Activated CD8-positive, alpha-beta T cell treated with anti-CD3 and anti-CD28 coated beads for 36 hours (primary cell): ENCODE measurements at regions not wholly inside any gene's neighbourhood (a gene's known extent, or its start where the extent isn't known, plus 50 kb on each side); places are given as distances from the start of the nearest gene placed in this dataset.
"Not testable (repeated sequence)": the region's sequence is repeated elsewhere in the genome, so short reads cannot be mapped to it uniquely, and the experiment has no call there.

Experiments used
- ATAC-seq: fragments of 200-7000 bp; cut with Tn5 transposase; one replicate; pipeline ENCODE4 v1.10.0; 2021; ENCODE audit warnings: mild to moderate bottlenecking, moderate library complexity
- CTCF ChIA-PET: fragments of 350-600 bp; sonication (Branson Sonifier 250); formaldehyde crosslinking; loops from one replicate; lab custom pipeline; 2021; ENCODE audit warnings: antibody characterized with exemption; lab: Charles Lee
- POLR2A ChIA-PET: fragments of 350-600 bp; sonication (Branson Sonifier 250); formaldehyde crosslinking; loops from one replicate; lab custom pipeline; 2021; ENCODE audit warnings: antibody characterized with exemption; lab: Charles Lee
- DNase-seq: peaks from one replicate; pipeline ENCODE4 v3.0.0-alpha.2; 2020
- H3K27ac Mint-ChIP-seq: one replicate; pipeline ENCODE4 v1.8.0; 2021; ENCODE audit warnings: mild to moderate bottlenecking, mixed read lengths
- H3K27me3 Mint-ChIP-seq: one replicate; pipeline ENCODE4 v1.8.0; 2021; ENCODE audit warnings: mixed read lengths
- H3K36me3 Mint-ChIP-seq: one replicate; pipeline ENCODE4 v1.8.0; 2021; ENCODE audit warnings: low read depth, mixed read lengths
- H3K4me1 Mint-ChIP-seq: one replicate; pipeline ENCODE4 v1.8.0; 2021; ENCODE audit warnings: low read depth, mixed read lengths
- H3K4me3 Mint-ChIP-seq: one replicate; pipeline ENCODE4 v1.8.0; 2021; ENCODE audit warnings: mild to moderate bottlenecking, moderate library complexity, mixed read lengths
- H3K9me3 Mint-ChIP-seq: one replicate; pipeline ENCODE4 v1.8.0; 2021; ENCODE audit warnings: mixed read lengths
- intact Hi-C: fragments of 100-400 bp; cut with micrococcal nuclease; formaldehyde crosslinking; loops from one replicate; pipeline ENCODE4 v1.10.0; 2022
- TF ChIP-seq, protein P1 (sequence below): fragments of 200-600 bp; IDR thresholded peaks from one replicate; pipeline ENCODE4 v1.8.0; 2022; ENCODE audit warnings: antibody characterized with exemption, mild to moderate bottlenecking

DNA sequence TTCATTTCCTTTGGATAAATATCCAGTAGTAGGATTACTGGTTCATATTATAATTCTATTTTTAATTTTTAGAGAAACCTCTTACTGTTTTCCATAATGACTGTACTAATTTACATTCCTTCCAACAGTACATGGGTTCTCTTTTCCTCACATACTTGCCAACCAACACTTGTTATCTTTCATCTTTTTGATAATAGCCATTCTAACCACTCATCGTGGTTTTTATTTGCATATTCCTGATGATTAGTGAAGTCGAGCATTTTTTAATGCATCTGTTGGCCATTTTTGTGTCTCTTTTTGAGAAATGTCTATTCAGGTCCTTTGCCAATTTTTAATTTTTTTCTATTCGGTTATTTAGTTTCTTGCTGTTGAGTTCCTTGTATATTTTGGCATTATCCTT lies 457.7 kb upstream of the PDE3A start:
- Mint-ChIP-seq H3K4me1 (peaks cover 6% of the 10 kb centered on the region), H3K9me3 (no peaks in the 10 kb centered on the region), H3K36me3 (no peaks in the 10 kb centered on the region), H3K27me3 (peaks cover 4% of the 10 kb centered on the region), H3K27ac (no peak overlapping the region), H3K4me3 (no peak overlapping the region)
- TF ChIP-seq, protein P1, sequence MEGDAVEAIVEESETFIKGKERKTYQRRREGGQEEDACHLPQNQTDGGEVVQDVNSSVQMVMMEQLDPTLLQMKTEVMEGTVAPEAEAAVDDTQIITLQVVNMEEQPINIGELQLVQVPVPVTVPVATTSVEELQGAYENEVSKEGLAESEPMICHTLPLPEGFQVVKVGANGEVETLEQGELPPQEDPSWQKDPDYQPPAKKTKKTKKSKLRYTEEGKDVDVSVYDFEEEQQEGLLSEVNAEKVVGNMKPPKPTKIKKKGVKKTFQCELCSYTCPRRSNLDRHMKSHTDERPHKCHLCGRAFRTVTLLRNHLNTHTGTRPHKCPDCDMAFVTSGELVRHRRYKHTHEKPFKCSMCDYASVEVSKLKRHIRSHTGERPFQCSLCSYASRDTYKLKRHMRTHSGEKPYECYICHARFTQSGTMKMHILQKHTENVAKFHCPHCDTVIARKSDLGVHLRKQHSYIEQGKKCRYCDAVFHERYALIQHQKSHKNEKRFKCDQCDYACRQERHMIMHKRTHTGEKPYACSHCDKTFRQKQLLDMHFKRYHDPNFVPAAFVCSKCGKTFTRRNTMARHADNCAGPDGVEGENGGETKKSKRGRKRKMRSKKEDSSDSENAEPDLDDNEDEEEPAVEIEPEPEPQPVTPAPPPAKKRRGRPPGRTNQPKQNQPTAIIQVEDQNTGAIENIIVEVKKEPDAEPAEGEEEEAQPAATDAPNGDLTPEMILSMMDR = no peak
- no peak for ATAC-seq
- ChIA-PET POLR2A (no interaction called here), CTCF (no interaction called here)
- intact Hi-C loops = no loop called here
- DNase-seq = no peak

DNA sequence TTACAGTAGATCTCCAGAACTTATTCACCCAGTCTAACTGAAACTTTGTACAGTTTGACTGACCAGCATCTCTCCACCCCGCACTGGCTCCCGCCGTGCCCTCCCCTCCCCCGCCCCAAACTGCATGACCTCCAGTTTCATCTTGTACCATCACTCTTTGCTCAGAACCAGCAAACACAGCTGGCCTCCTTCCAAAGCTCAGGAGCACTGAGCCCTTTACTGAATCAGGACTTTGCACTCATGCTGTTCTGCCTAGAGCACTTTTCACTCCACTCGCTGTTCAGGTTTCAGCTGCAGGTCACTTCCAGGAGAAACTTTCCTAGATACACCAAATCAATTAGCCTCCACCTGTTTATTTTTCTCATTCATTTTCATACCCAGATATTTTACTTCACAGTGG lies 455.3 kb upstream of the PDE3A start:
- peaks cover 6% of the 10 kb centered on the region for H3K4me1 Mint-ChIP-seq
- ChIA-PET POLR2A (no interaction called here), CTCF (no interaction called here)
- H3K4me3 Mint-ChIP-seq = no peak overlapping the region
- H3K27ac Mint-ChIP-seq = no peak overlapping the region
- no peaks in the 10 kb centered on the region for H3K9me3 Mint-ChIP-seq
- H3K36me3 Mint-ChIP-seq = no peaks in the 10 kb centered on the region
- TF ChIP-seq, protein P1 = no peak
- intact Hi-C loops = no loop called here
- ATAC-seq (no peak), DNase-seq (no peak)
- H3K27me3 Mint-ChIP-seq = peaks cover 4% of the 10 kb centered on the region

DNA sequence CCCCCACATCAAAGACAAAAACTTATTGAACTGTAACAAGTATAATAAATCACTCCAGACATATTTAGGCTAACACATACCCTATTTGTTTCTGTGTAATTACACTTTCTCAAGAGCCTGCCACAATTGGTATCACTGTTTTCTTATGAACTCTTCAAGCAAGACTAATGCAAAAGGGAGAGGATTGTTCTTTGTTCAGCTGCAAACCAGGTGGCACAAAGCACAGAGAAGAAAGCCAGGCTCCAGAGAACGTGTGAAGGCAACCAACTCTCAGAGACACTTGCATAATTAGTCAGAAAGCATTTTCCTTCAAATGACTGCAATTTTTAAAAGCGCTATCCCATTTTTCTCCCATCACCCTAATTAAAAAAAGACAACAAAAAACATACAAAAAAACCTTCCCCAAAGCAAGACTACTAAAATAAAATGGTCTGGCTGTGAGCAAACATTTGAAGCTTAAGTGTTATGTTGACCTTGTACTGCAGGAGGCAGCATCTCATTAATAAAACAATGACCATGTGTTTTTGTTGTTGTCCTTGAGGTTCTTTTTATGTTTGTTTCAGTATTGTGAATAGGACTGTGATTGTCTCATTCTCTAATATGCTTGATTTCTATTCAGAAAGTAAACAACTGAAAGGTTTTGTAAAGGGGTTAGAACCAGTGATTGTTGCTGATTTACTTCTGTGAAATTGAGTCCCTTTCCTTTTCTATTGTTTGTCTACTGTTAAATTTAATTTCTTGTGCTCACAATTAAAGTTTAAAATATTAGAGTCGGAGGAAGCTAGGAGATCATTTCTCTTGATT lies 452.7 kb upstream of the PDE3A start:
- Mint-ChIP-seq H3K9me3 (peaks cover 1% of the 10 kb centered on the region), H3K36me3 (no peaks in the 10 kb centered on the region), H3K4me3 (no peak overlapping the region), H3K27me3 (peaks cover 3% of the 10 kb centered on the region), H3K4me1 (no peaks in the 10 kb centered on the region), H3K27ac (no peak overlapping the region)
- TF ChIP-seq, protein P1 = peak; percentile 40
- ATAC-seq = no peak
- CTCF ChIA-PET = interaction anchor here (0.6 to 1.2 kb wide), 5 partner anchors 10 to 460 kb away, joined by 3 to 5 read pairs (median 3); no protein-coding TSS in a partner anchor
- POLR2A ChIA-PET = no interaction called here
- DNase-seq = no peak
- intact Hi-C loops = no loop called here

DNA sequence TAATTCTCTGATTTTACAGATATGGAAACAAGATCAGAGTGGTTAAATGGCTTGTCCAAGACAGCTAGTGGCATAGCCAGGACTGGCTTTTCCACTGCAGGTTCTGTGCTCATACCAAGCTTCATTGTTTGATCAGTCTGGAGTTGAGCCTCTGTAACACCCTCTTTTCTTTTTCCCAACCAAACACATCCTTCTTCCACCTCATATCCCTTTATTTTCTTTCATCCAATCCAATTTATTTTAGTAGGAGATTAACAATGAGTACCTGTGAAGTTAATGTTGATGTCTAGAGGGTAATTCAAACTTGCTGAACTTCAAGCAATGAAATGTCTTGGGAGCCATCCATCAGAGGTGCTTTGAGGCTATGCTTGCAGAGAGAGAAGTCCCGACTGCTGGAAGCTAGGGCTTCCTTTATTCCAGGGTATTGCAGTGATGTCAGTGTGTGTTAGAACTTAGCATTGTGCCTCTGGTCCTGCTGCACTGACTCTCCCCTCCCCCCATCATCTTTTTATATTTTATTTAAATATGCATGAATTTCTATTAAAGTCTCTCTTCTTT lies 452.1 kb upstream of the PDE3A start:
- Mint-ChIP-seq H3K36me3 (no peaks in the 10 kb centered on the region), H3K4me1 (no peaks in the 10 kb centered on the region), H3K27me3 (peaks cover 3% of the 10 kb centered on the region), H3K9me3 (peaks cover 1% of the 10 kb centered on the region), H3K4me3 (no peak overlapping the region), H3K27ac (no peak overlapping the region)
- ATAC-seq (no peak), DNase-seq (no peak)
- TF ChIP-seq, protein P1 = no peak
- ChIA-PET CTCF (interaction anchor here (0.8 to 1.2 kb wide), 4 partner anchors 10 to 459 kb away, joined by 3 to 5 read pairs (median 4); no protein-coding TSS in a partner anchor), POLR2A (no interaction called here)
- intact Hi-C loops = no loop called here

DNA sequence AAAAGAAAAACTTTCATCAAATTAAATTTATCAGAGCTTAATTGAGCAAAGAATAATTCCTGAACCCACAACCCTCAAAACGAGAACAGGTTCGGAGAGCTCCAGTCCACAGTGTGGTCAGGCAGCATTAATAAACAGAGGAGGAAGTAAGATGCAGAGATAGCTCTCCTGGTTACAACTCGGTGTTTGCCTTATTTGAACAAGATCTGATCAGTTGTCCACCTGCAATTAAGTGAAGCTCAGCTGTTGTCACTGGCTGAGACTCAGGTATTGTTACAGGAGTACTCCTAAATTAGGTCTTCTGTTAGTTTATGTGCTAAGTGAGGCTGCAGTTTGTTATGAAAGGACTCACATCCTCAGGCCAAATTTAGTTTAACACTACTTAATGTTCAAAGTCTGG lies 451.4 kb upstream of the PDE3A start:
- Mint-ChIP-seq H3K27me3 (peaks cover 3% of the 10 kb centered on the region), H3K27ac (no peak overlapping the region), H3K36me3 (no peaks in the 10 kb centered on the region), H3K4me1 (no peaks in the 10 kb centered on the region), H3K9me3 (peaks cover 1% of the 10 kb centered on the region), H3K4me3 (no peak overlapping the region)
- intact Hi-C loops = no loop called here
- ChIA-PET POLR2A (no interaction called here), CTCF (no interaction called here)
- DNase-seq = no peak
- ATAC-seq = no peak
- TF ChIP-seq, protein P1 = no peak

DNA sequence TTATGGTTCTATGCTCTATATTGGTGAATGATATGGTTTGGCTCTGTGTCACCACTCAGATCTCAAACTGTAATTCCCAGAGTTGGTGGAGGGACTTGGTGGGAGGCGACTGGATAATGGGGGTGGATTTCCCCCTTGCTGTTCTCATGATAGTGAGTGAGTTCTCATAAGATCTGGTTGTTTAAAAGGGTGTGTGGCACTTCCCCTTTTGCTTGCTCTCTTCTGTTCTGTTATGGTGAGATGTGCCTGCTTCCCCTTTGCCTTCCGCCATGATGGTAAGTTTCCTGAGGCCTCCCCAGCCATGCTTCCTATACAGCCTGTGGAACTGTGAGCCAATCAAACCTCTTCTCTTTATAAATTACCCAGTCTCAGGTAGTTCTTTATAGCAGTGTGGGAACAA lies 446.6 kb upstream of the PDE3A start:
- H3K27me3 Mint-ChIP-seq, H3K4me3 Mint-ChIP-seq, ATAC-seq, H3K9me3 Mint-ChIP-seq, intact Hi-C loops, H3K27ac Mint-ChIP-seq, DNase-seq, CTCF ChIA-PET, H3K4me1 Mint-ChIP-seq, H3K36me3 Mint-ChIP-seq, POLR2A ChIA-PET: not testable (repeated sequence)
